ENCODE measurements at regions not wholly inside any gene's neighbourhood (a gene's known extent, or its start where the extent isn't known, plus 50 kb on each side); places are given as distances from the start of the nearest gene placed in this dataset.

DNA sequence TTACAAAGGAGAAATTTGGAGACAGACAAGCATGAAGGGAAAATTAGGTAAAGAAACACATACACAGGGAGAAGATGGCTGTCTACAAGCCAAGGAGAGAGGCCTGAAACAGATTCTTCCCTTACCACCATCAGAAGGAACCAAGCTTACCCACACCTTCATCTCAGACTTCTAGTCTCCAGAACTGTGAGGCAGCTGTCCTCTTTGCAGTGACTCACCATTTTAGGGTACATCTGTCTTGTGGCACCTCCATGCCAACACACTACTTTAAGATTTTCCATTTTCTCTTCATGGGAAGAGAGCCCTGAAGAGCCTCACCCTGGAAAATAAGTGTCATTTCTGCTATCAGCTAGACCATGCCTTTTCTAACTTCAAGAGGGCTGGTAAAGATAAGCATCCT lies 369.3 kb downstream of the FRK start:
- in situ Hi-C loops (cut with MboI; ENCODE audit: low pct_unique_long_range_greater_than_20kb, low sequenced_read_pairs, unreplicated experiment) = no loop called here
- TF ChIP-seq, protein P1, sequence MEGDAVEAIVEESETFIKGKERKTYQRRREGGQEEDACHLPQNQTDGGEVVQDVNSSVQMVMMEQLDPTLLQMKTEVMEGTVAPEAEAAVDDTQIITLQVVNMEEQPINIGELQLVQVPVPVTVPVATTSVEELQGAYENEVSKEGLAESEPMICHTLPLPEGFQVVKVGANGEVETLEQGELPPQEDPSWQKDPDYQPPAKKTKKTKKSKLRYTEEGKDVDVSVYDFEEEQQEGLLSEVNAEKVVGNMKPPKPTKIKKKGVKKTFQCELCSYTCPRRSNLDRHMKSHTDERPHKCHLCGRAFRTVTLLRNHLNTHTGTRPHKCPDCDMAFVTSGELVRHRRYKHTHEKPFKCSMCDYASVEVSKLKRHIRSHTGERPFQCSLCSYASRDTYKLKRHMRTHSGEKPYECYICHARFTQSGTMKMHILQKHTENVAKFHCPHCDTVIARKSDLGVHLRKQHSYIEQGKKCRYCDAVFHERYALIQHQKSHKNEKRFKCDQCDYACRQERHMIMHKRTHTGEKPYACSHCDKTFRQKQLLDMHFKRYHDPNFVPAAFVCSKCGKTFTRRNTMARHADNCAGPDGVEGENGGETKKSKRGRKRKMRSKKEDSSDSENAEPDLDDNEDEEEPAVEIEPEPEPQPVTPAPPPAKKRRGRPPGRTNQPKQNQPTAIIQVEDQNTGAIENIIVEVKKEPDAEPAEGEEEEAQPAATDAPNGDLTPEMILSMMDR (IDR thresholded peaks at IDR 0.05; ENCODE audit: extremely low read depth, insufficient read depth, missing control alignments) = no peak

DNA sequence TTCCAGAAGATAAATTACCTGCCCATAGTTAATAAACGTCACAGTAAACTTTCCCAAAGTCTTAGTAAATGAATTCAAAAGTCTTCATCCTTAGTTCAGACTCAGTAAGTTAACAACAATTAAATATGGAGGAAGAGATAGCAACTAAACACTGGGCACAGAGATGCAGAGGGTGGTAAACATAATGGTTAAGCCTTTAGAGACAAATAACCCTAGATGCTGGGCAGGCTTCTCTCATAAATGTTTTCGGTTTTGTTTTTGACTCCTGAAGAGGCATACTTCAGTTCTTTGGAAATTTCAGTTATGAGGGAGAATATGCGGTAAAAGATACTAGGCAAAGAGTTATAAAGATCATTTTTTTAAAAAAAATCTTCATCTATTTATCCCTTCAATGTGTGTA lies 369.8 kb downstream of the FRK start:
- no peak for DNase-seq (ENCODE audit: low spot score)
- in situ Hi-C loops (cut with MboI; ENCODE audit: low pct_unique_long_range_greater_than_20kb, low sequenced_read_pairs, unreplicated experiment) = no loop called here
- TF ChIP-seq, protein P1 (IDR thresholded peaks at IDR 0.05; ENCODE audit: extremely low read depth, insufficient read depth, missing control alignments) = no peak

More for the DNA sequence above, 369.3 kb downstream of the FRK start:
- DNase-seq (ENCODE audit: low spot score) = no peak

- TF ChIP-seq, protein P1 (IDR thresholded peaks at IDR 0.05; ENCODE audit: extremely low read depth, insufficient read depth, missing control alignments) = no peak
- in situ Hi-C loops (cut with MboI; ENCODE audit: low pct_unique_long_range_greater_than_20kb, low sequenced_read_pairs, unreplicated experiment) = no loop called here
- DNase-seq (ENCODE audit: low spot score) = no peak
Observed at GRCh38 chr6:115681978-115682775, 378.5 kb downstream of the FRK start.

DNA sequence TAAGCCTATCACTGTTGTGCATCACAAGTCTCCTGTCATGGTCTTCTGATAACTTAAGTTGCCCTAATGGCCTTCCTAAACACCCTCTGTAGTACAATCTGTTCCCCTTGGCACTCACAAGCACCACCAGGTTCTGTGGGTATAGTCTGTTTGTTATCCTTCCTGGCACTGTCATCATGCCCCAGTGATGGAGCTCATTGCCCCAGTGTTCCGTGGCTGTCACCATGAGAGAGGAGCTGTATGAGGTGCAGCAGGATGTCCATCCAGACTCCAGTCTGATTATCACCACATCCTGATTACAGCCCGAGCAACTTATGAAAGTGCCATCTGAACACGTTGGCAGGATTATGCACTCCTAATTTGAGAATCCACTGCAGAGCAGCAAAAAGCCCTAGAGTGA lies 380.1 kb downstream of the FRK start:
- in situ Hi-C loops (cut with MboI; ENCODE audit: low pct_unique_long_range_greater_than_20kb, low sequenced_read_pairs, unreplicated experiment) = no loop called here
- TF ChIP-seq, protein P1 (IDR thresholded peaks at IDR 0.05; ENCODE audit: extremely low read depth, insufficient read depth, missing control alignments) = no peak

DNA sequence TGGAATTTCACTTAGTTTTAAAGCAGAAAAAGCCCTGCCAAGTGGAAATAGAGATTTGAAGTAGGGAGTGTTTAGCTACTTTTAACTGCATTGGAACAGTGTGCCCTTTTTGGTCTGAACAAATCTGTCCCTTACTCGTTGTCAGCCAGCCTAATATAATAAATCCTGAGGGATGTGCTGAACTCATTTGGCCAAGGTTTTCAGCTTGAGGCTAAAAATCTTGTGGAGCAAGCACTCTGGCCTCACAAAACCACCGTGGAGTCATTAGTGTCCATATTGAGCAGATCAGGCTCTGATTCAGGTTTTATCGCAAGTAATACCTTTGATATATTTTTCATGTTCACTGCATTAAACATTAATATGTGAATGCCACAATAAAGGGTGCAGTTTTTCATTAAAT lies 383.5 kb downstream of the FRK start:
- DNase-seq (ENCODE audit: low spot score) = no peak
- TF ChIP-seq, protein P1 (IDR thresholded peaks at IDR 0.05; ENCODE audit: extremely low read depth, insufficient read depth, missing control alignments) = no peak
- in situ Hi-C loops (cut with MboI; ENCODE audit: low pct_unique_long_range_greater_than_20kb, low sequenced_read_pairs, unreplicated experiment) = no loop called here

More for the DNA sequence above, 380.1 kb downstream of the FRK start:
- DNase-seq (ENCODE audit: low spot score) = no peak

DNA sequence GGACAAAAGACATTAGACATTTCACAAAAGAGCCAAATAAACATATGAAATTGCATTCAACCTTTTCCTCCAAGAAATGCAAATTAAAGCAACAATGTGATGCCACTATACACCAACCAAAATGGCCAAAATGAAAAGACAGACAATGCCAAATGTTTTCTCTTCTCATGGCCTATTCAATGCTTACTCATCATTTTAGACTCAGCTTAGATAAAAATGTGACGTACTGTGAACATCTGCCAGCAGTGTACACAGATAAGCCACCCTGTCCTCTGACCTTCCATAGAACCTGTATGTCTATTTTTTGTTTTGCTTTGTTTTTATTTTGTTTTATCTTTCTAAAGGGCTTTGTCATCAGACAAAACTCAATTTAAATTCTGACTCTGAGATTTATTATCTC lies 385.2 kb downstream of the FRK start:
- TF ChIP-seq, protein P1 (IDR thresholded peaks at IDR 0.05; ENCODE audit: extremely low read depth, insufficient read depth, missing control alignments) = no peak
- in situ Hi-C loops (cut with MboI; ENCODE audit: low pct_unique_long_range_greater_than_20kb, low sequenced_read_pairs, unreplicated experiment) = no loop called here
- no peak for DNase-seq (ENCODE audit: low spot score)

Measured in GM13977 (cell line).